ENCODE measurements at regions not wholly inside any gene's neighbourhood (a gene's known extent, or its start where the extent isn't known, plus 50 kb on each side); places are given as distances from the start of the nearest gene placed in this dataset.

DNA sequence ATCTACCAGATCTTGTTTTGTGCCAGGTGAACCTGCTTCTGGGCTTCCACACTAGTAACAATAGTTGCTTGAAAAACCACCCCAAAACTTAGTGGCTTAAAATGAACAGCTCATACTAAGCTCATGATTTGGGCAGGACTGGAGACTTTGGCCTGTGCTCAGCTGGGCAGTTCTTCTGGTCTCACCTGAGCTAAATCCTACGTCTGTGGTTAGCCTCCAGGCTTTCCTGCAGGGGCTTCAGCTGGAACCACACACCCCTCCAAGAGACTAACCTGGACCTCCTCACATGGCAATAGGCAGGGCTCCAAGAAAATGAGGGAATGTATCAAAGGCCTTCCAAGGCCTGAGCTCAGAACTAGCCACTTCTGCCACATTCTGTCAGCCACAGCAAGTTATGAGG is 144.1 kb downstream of the CD8B2 start:
- DNase-seq = no peak

DNA sequence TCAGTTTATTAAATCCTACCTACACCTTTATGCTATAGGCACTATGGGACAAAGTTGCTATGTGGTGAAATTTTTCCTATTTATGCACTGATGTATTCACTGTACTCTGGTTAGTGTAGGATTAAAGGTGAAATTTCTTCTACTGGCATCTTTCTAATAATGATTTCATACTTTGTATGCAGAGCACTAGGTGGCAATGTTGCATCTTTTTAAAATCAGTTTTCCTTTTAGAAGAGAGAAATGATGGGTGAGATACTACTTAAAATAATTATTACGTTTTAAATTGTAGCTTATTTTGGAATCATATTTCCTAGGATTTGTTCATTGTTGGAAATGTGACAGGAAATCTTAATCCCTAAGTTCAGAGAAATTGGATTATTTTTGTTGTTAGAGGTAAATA is 150.9 kb downstream of the CD8B2 start:
- no peak for DNase-seq

DNA sequence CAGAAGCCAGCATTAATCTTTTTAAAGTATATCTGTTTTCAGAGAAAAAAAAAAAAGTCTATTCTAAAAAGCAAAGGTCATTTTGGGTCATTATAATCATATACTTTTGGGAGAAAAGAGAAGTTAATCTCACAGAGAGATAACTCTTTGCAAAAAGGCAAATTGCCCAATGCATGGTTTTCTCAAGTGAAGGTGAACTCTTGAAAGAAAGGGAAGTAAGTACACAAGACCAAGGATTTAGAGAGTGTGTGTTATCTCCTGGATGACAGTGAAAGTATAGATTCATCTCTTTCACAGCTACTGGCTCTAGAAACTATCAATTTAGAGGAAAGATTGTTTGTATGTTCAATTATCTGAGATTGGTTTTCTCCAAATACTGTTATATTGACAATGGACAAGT is 151.4 kb downstream of the CD8B2 start:
- no peak for DNase-seq

DNA sequence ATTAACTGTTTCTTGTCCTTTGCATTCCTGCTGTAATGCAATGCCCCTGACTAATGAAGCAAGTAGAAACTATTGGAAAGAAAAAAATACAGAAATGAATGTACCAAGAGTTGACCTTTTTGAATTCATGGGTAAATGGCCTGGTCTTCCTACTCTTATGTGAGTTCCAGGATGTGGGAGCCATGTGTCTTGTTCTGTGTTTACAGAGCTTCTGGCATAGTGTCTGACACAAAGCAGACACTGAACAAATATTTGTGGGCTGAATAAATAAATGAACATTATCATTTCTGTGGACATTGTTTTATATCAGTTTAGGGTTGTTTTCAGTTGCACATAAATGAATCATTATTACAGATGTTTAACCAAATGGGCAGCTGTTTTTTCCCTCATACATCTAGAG is 155.5 kb downstream of the CD8B2 start:
- no peak for DNase-seq

DNA sequence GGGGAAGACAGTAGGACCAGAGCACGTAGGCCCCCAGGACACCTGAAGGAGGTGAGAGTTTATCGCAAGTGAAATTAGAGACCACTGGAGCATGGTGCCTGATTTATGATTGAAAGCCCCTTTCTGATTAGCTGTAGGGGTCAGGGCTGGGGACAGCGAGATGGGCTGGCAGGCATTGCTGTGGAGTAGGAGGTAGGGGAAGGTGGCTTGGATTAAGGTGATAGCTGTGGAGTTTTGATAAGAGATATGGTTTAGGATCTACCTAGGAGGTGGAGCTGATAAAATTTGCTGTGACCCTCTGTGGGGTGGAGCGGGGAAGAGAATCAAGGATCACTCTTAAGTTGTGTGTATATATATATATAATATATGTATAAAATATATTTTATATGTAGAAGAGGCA is 157.5 kb downstream of the CD8B2 start:
- no peak for DNase-seq

DNA sequence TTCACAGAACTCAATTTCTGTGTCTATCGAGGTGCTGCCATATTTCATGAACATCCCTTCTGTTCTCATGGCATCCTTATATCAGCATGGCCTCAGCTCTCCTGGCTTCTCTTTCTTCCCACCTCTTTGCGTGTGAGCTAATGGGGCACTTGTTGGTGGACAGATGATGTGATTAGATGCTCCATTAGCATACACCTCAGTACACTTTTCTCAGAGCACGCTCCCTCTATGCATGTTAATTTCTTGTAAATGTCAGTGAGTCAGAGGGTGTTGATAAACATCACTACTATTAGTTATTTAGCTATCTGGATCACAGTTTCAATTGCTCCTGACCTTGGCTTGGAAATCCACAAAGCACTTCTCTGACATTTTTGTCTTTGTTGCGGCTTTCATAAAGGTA is 159.4 kb downstream of the CD8B2 start:
- no peak for DNase-seq

DNA sequence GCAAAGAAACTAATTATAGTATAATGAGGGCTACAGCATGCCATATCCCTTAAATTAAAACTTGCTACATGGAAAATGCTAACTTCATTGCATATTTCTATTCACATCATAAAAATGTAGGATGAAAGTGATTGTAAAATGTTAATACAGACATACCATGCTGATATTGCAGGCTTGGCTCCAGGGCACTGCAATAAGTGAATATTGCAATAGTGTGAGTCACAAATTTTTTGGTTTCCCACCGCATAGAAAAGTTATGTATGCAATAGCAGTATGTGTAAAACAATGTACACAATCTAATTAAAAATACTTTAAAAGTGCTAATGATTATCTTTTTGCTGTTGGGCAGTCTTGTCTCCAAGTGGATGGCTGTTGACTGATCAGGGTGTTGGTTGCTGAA is 162.1 kb downstream of the CD8B2 start:
- no peak for DNase-seq

DNA sequence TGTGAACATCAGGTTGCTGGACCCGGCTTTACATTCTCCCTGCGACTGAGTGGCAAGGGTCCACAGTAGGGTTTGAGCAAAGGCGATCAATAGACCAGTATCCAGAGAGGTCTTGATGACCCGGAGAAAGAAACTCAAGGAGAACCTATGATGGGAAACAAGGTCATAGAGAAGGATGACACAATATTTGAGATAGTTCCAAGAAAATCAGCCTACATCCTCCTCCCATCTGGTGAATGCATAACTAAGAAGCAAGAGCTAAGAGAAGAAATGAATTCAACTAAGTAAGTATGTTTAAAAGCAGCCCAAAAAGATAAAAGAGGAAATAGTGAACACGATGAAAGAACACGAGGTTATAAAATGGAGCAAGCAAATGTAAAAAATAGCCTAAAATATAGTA is 166.3 kb downstream of the CD8B2 start:
- no peak for DNase-seq

DNA sequence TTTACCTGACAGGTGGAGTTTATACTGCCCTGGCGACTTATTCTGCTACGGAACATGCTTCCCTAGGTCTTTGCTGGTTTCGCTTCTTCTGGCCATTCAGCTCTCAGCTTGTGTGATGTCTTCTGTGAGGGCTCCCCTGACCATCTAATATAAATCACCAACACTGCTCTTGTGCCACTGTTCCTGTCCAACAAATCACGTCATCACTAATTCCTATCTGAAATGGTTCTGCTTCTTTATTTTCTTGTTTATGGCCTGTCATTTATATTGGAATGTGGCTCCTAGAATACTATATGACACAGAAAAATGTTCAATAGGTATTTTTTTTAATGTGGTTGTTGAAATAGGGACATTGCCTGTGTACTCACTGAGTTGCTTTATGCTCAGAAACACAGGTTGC is 171.5 kb downstream of the CD8B2 start:
- no peak for DNase-seq

DNA sequence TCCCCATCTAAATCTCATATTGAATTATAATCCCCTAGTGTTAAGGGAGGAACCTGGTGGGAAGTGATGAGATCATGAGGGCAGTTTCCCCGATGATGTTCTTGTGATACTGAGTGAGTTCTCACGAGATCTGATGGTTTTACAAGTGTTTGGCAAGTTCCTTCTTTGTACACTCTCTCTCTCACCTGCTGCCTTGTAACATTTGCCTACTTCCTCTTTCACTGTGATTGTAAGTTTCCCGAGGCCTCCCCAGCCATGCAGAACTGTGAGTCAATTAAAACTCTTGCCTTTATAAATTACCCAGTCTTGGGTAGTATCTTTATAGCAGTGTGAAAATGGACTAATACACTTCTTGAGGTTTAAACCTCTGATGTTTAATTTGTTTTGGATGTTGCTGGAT is 177.5 kb downstream of the CD8B2 start:
- no peak for DNase-seq

DNA sequence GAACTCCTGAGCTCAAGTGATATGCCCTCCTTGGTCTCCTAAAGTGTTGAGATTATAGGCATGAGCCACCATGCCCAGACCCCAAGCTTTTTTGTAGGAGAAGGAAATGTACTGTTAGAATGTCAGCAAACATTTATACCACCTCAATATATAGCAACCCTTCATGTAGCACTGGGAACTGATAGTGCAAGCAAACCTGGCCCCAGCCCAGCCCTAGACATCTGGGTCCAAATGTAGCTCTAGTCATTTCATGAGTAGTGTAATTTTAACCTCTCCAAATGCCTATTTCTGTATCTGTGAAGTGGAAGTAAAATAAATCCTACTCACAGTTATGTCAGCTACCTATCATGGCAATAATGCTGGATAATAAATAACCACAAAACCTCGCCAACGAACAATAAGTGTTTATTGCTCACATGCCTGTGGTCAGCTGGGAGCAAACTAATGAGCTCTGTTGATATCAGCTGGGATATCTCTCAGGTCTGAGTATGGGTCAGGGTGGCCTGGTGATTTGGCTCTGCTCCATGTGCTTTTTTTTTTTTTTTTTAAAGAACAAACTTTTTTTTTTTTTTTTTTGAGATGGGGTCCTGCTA is 180.4 kb downstream of the CD8B2 start:
- DNase-seq = no peak

DNA sequence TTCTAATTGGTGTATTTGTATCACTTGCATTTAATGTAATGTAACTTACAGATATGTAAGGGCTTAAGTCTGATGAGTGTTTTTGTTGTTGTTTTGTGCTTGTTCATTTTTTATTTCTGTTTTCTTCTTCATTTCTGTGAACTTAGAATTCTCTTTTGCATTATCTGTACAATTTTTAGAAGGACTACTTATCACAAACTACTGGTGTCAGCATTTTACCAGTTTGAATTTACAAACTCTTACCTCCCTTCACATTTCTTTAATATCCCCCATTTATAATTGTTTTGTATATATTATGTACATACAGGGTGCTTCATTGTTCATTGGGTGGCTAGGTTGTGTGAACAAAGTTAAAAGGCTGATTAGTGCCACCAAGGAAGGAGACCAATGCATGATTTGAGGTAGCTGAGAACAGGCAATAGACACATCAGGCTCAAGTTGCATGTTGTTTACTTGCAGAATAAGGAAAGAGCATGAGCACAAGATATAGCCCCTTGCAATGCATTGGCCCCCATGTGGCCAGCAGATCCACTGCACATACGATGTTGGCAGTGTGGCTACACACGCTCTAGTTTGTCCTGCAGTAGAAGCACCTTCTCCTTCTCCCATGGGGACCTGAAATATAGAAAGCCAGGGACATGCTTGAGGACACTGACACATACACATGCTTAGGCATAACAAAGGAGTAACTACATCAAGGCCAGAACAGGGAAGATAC is 198.2 kb downstream of the CD8B2 start:
- no peak for DNase-seq

DNA sequence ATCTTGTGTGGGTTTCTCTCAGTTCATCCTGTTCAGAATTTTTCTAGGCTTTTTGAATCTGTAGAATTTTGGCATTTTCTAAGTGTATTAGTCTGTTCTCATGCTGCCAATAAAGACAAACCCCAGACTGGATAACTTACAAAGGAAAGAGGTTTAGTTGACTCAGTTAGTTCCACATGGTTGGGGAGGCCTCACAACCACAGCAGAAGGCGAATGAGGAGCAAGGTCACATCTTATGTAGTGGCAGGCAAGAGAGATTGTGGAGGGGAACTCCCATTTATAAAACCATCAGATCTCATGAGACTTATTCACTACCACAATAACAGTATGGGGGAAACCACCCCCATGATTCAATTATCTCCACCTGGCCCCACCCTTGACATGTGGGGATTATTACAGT is 199.2 kb downstream of the ST6GAL2 start:
- no peak for DNase-seq

DNA sequence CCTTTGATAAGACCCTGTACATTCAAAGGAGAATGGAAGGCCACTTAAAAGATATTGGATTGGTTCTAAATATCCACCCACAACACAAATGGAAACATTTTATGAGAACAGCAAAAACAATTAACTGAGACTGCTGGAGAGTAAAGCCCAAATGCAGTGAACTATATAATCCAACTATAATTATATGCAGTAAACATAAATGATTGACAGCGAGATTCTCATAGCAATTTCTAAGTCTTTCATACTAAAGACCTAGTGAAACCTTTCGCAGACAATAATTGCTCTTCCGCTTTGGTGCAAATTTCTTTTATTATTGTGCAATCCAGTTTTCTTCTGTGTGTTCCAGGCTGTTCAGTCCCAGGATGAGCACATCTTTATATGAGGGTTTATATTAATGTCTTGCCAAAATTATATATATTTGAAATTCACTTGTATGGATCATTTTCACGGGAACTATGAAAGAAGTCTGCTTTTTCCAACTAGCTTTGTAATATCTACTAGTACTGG is 190.9 kb downstream of the ST6GAL2 start:
- no peak for DNase-seq

DNA sequence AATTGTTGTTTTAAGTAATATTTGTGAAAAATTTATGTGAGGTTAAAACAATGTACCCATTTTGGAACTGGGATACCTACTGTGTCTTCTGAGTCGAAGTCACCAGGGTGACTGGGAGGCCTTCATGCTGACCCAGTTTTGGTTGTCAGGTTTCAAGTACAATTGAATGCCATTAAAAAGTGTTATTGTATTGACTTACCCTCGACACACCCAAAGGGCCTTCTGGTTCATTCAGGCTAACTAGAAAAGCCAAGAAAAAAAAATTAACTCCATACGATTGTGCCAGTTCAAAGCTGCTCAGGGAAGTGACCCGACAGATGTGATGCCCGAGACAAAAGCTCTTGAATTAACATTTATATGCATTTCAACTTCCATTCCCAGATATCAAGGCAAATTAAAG is 190.0 kb downstream of the ST6GAL2 start:
- DNase-seq = no peak

DNA sequence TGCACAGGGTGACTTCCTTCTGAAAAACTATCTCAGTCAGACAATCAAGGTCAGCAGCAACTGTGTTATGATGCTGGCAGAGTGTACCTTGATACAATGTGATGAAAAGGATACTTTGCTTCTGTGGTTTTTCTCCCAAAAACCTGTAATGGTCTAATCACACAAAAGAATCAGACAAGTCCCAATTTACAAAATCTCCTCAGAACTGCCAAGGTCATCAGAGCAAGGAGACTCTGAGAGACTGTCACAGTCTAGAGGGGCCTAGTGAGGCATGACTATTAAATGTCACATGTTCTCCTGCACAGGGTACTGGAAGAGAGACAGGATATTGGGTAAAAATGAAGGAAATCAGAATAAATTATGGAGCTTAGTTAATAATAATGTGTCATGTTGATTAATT is 185.4 kb downstream of the ST6GAL2 start:
- DNase-seq = no peak

DNA sequence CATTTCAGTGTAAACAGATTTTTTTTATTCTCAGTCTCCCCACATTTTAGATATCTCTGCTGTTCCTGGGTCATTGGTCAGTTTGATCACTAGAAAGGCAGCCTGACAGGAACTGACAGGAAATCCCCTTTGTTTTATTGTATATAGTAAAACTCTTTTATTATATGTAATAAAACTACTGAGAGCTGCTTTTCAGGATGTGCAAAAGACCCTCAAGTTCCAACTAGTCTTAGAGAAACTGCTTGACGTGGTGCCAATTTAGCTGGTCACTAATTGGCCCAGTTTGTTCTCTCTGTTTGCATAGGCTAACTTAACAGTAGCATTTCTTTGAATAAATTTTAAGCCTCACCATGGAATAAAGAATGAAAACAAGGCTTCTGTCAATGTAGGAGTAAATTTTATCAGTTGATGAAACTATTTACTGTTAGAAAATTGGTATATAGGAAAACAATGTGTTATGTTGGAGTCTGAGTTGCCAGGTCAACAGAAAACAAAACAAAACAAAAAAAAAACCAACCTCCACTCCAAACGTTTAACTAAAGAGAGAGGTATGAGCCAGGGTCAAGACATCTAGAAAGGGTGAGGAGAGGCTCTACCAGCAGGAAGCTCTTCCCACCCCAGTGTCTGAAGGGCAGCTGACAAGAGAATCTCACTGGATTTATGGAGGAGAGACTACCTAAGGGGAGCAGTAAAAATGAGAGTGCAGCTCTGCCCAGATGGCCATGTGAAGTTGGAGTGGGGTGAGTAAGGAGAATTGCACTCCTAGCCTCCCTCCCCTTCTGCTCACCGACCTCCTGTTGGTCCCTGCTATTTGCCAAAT is 184.6 kb downstream of the ST6GAL2 start:
- no peak for DNase-seq

DNA sequence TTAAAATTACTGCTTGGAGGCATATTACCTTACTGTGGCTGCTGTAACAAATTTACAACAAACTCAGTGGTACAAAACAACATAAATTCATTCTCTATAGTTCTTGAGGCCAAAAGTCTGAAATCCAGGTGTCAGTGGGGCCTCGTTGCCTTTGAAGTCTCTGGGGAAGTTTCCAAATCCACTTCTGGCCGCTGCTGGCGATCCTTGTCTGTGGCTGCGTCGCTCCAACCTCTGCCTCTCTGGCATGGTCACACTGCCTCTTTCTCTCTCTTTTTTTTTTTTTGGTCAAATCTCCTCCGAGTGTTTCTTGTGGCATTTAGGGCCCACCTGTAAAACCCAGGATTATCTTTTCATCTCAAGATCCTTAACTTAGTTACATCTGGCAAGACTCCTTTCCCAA is 182.8 kb downstream of the ST6GAL2 start:
- DNase-seq = no peak

DNA sequence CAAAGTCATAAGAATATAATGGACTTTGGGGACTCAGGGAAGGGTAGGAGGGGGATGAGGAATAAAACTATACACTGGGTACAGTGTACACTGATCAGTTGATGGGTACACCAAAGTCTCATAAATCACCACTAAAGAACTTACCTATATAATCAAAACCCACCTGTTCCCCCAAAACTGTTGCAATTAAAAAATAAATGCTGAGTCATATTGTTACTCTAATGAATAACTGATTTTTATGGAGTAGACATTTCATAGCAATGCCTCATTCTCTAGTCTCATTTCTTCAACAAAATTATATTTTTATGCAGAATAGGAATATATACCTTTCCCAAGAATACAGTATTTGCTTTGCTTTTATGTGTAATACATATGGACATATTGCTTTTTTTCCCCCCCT is 181.2 kb downstream of the ST6GAL2 start:
- no peak for DNase-seq

DNA sequence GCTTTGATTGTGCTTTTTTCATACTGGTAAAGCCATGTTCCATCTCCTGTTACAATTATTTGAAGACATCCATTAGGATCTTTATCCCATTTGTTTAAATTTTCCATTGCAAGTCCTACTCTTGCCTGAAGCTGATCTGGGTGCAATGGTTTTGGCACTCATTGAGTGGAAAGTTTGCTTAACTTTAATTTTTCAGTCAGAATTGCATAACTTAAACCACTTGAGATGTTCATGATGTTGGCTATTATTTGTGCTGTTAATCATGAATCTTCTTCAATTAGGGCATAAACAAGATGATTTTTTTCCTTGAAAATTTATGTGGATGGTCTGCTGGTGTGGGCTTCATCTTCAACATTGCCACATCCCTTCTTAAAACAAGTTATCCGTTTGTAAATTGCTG is 180.1 kb downstream of the ST6GAL2 start:
- no peak for DNase-seq

DNA sequence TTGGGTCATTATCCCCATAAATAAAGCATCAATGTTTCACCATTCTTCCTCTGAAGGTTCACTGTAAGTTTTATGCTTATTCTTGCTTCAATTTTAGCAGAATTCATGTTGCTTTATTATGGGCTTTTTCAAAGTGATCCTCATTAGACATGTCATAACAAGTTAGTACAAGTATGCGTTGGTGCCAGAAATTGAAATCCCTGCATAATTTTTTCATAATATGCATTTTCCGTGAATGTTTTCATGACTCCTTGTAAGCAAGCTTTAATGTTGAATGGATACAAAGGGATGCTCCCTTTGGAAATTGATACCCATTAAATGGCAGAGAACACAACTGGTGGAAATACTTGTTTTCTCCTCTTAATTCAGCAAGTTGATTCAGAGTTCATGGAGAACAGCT is 179.7 kb downstream of the ST6GAL2 start:
- DNase-seq = no peak

DNA sequence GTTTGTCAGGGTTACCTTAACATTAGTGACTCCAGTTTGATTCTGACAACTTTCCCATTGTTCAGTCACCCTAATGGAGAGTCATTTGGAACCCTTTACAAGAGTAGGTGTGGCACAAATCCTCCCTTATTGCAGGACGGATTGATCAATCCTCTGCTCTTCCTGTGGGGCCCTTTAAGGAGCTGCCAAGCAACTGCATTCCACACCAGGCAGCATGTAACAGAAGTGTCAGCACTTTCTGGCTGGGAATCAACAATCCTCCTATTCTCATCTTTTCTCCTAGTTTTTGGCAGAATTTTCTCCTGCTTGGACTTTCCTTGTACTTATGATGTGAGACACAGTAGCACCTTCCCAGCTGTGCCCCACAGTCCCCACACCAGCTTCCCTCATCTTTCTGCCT is 177.8 kb downstream of the ST6GAL2 start:
- DNase-seq = no peak

DNA sequence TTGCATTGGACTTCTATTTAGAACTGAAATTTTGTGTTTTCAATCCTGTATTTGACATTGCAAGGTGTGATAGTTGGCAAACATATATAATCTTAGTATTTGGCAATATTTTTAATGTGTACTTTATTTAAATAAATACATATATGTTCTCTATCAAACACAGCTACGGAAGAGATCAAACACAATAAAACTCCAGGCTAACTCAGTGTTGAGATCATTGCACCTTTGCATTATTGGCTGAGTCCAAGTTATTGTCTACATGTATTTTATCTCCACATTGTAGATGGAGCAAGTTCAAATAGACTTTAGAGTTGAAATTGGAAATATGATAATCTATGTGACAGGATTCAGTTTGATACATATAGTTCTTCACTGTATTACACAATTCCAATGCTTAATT is 176.7 kb downstream of the ST6GAL2 start:
- DNase-seq = no peak

DNA sequence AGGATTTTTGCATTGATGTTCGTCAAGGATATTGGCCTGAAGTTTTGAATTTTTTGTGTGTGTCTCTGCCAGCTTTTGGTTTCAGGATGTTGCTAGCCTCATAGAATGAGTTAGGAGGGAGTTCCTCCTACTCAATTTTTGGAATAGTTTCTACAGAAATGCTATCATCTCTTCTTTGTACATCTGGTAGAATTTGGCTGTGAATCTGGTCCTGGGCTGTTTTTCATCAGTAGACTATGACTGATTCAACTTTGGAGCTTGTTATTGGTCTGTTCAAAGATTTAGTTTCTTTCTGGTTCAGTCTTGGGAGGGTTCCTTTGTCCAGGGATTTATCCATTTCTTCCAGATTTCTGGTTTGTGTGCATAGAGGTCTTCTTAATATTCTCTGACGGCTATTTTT is 166.7 kb downstream of the ST6GAL2 start:
- no peak for DNase-seq
